Ovary (tissue), 3 donors: ENCODE measurements at regions not wholly inside any gene's neighbourhood (a gene's known extent, or its start where the extent isn't known, plus 50 kb on each side); places are given as distances from the start of the nearest gene placed in this dataset.

Experiments used
- CTCF ChIP-seq, 3 donors: fragments of 450-650 bp in 2 of 3; fragments of 200-600 bp in 1 of 3; IDR thresholded peaks; one replicate each; pipeline versions ENCODE4 v1.5.1 to v1.8.0; 2016 to 2022; ENCODE audit warnings: antibody characterized with exemption in 3 of 3, mild to moderate bottlenecking in 1 of 3
- EP300 ChIP-seq: sonication (generic); formaldehyde crosslinking; IDR thresholded peaks from one replicate; pipeline ENCODE4 v1.6.1; 2017; ENCODE audit warnings: antibody characterized with exemption
- POLR2A ChIP-seq: fragments of 450-650 bp; IDR thresholded peaks from one replicate; pipeline ENCODE4 v1.6.1; 2017; ENCODE audit warnings: antibody characterized with exemption, mild to moderate bottlenecking, moderate library complexity
- donor health status: DM: no; HTN: no; CAD: no.

GRCh38 chr5:168117469-168117868, 174.0 kb upstream of the WWC1 start:
- TF ChIP-seq POLR2A (no peak), CTCF (IDR thresholded peaks at IDR 0.05) (no peak), EP300 (no peak)
